ENCODE measurements at regions not wholly inside any gene's neighbourhood (a gene's known extent, or its start where the extent isn't known, plus 50 kb on each side); places are given as distances from the start of the nearest gene placed in this dataset.

GRCh38 chr6:10201606-10202510 lies 213.0 kb downstream of the TFAP2A start:
- Histone ChIP-seq H3K9ac (ENCODE audit: low read depth in 1 of 2, low read length in 2 of 2) (no peak overlapping the region), H3K36me3 (ENCODE audit: control insufficient read depth in 4 of 4, insufficient read depth in 3 of 4, low read depth in 1 of 4, low read length in 3 of 4) (no peaks in the 10 kb centered on the region), H3K9me3 (ENCODE audit: control insufficient read depth in 4 of 4, low read length in 3 of 4) (peaks cover 0 to 3% (median 0%) of the 10 kb centered on the region in 4 donors), H3K4me3 (ENCODE audit: low read depth in 1 of 3, low read length in 3 of 3) (no peak overlapping the region), H3K4me1 (ENCODE audit: control insufficient read depth in 4 of 4, insufficient read depth in 4 of 4, low read length in 3 of 4) (no peaks in the 10 kb centered on the region), H3K27ac (ENCODE audit: low read depth in 1 of 2, low read length in 2 of 2) (no peak overlapping the region), H3K27me3 (ENCODE audit: control insufficient read depth in 4 of 4, insufficient read depth in 4 of 4, low read length in 3 of 4) (no peaks in the 10 kb centered on the region)
- TF ChIP-seq HNF4G (IDR thresholded peaks at IDR 0.05) = no peak
- WGBS = 83% methylated on average over 8 of the region's 8 CpGs
- DNase-seq (ENCODE audit: low spot score) = no peak

- TF ChIP-seq MAX (IDR thresholded peaks at IDR 0.05) = no peak
- TF ChIP-seq CTCF (IDR thresholded peaks at IDR 0.05; ENCODE audit: low read depth, low read length, missing input control) = no peak
- TF ChIP-seq JUND (IDR thresholded peaks at IDR 0.05) = no peak
- TF ChIP-seq RXRA (IDR thresholded peaks at IDR 0.05) = no peak
- no peak for TF ChIP-seq YY1 (IDR thresholded peaks at IDR 0.05)
- TF ChIP-seq NR2F2 (IDR thresholded peaks at IDR 0.05) = no peak
- TF ChIP-seq REST (IDR thresholded peaks at IDR 0.05) = no peak
- no peak for TF ChIP-seq GABPA (IDR thresholded peaks at IDR 0.05 in 1 of 2, conservative IDR thresholded peaks at IDR 0.05 in 1 of 2)
- no peak for TF ChIP-seq RAD21 (IDR thresholded peaks at IDR 0.05)
- TF ChIP-seq HNF4A (conservative IDR thresholded peaks at IDR 0.05) = no peak
- TF ChIP-seq ATF3 (IDR thresholded peaks at IDR 0.05) = no peak
- no peak for TF ChIP-seq EGR1 (IDR thresholded peaks at IDR 0.05; ENCODE audit: low read depth in 2 of 2)
- no peak for TF ChIP-seq ZBTB33 (IDR thresholded peaks at IDR 0.05)
- TF ChIP-seq FOXA2 (IDR thresholded peaks at IDR 0.05) = no peak
- no peak for TF ChIP-seq TAF1 (conservative IDR thresholded peaks at IDR 0.05)
- DNase-seq (ENCODE audit: low spot score) = no peak
- Histone ChIP-seq H3K27me3 (ENCODE audit: control insufficient read depth in 4 of 4, insufficient read depth in 4 of 4, low read length in 3 of 4) (peaks cover 0 to 5% (median 0%) of the 10 kb centered on the region in 4 donors), H3K27ac (ENCODE audit: low read depth in 1 of 2, low read length in 2 of 2) (no peak overlapping the region), H3K4me3 (ENCODE audit: low read depth in 1 of 3, low read length in 3 of 3) (no peak overlapping the region), H3K36me3 (ENCODE audit: control insufficient read depth in 4 of 4, insufficient read depth in 3 of 4, low read depth in 1 of 4, low read length in 3 of 4) (no peaks in the 10 kb centered on the region), H3K9me3 (ENCODE audit: control insufficient read depth in 4 of 4, low read length in 3 of 4) (no peaks in the 10 kb centered on the region), H3K4me1 (ENCODE audit: control insufficient read depth in 4 of 4, insufficient read depth in 4 of 4, low read length in 3 of 4) (no peaks in the 10 kb centered on the region), H3K9ac (ENCODE audit: low read depth in 1 of 2, low read length in 2 of 2) (no peak overlapping the region)
- WGBS = 73% methylated on average over 5 of the region's 5 CpGs
Observed at GRCh38 chr6:10196090-10196489, 218.8 kb downstream of the TFAP2A start.

Data from liver (tissue), 8 donors.